ENCODE measurements at regions not wholly inside any gene's neighbourhood (a gene's known extent, or its start where the extent isn't known, plus 50 kb on each side); places are given as distances from the start of the nearest gene placed in this dataset.

DNA sequence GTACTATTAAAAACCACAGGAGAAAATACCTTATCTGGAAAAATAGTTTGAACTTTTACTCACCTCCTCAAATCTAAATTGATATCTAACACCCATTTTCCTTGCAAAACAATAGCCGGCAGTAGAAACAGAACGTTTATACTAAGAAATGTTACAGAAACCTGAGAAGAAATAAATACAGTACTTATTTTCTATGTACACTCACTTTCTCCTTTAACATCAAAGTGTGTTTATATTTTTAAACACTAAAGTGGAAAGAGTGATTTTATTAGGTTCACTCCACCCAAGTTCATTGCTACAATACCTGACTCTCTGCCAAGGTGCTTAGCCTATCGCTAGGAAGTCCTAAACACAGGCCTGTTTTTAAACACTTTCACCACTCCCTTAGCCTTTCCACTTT lies 87.8 kb upstream of the TJP1 start:
- POLR2A ChIA-PET (ENCODE audit: low non-redundant PET): no interaction called here
- CTCF ChIA-PET: no interaction called here
- TF ChIP-seq CTCF (conservative IDR thresholded peaks at IDR 0.05; ENCODE audit: low read depth): no peak
- DNase-seq (ENCODE audit: low spot score): no peak
- no peak overlapping the region for H3K27ac ChIP-seq

DNA sequence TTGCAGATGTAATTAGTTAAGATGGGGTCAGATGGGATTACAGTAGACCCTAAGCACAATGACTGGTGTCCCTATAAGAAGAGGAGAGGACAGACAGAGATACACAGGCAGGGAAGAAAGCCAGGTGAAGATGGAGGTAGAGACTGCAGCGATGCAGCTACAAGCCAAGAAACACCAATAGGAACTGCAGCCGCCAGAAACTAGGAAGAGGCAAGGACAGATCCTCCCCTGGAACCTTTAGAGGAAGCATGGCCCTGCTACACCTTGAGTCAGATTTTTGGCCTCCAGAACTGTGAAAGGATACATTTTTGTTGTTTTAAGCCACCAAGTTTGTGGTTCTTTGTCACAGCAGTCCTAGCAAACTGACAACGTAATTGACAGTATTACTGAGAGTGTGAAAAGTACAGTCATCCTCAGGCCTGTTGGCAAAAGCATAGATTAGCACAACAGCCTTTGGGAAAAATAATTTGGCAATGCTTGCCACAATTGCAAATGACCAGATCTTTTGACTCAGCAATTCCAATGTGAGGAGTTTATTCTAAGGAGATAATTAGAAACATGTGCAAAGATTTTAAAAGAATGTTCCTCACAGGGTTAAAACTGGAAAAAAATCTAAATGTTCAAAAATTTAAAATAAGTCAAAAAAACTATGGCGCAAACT lies 82.6 kb upstream of the TJP1 start:
- DNase-seq (ENCODE audit: low spot score): no peak
- POLR2A ChIA-PET (ENCODE audit: low non-redundant PET): no interaction called here
- CTCF ChIA-PET: no interaction called here
- TF ChIP-seq CTCF (conservative IDR thresholded peaks at IDR 0.05; ENCODE audit: low read depth): no peak
- H3K27ac ChIP-seq: no peak overlapping the region

DNA sequence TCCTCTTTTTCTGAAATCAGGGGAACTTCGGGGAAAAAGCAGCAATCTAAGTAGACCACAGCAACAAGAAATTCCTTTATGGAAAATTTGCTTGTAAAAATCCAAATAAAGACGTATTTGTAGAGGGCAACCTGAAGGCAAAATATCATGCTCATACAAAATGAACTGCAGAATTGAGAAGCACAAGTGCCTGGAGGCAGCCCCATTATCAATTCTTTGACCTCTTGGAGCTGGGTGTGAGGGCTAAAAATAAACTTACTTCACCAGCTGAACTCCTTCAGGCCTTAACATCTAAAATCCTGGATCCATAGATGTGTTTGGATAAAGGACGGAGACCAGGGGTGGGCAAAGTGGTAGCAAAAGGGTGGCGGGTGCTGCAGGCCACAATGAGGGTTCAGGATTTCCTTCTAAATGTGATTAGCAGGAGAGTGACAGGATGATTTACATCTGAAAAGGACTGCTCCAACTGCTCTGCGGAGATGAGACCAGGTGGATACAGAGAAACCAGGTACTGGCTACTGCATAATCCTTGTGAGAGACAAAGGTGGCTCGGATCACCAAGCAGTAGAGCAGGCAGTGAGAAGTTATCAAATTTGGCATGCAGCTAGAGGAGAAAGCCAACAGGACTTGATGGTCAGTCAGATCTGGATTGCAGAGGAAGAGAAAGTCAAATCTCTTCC lies 81.7 kb upstream of the TJP1 start:
- ChIA-PET CTCF (no interaction called here), POLR2A (ENCODE audit: low non-redundant PET) (no interaction called here)
- no peak for DNase-seq (ENCODE audit: low spot score)
- TF ChIP-seq CTCF (conservative IDR thresholded peaks at IDR 0.05; ENCODE audit: low read depth): no peak
- no peak overlapping the region for H3K27ac ChIP-seq

- POLR2A ChIA-PET (ENCODE audit: low non-redundant PET): no interaction called here
- TF ChIP-seq CTCF (conservative IDR thresholded peaks at IDR 0.05; ENCODE audit: low read depth): no peak
- no peak overlapping the region for H3K27ac ChIP-seq
- CTCF ChIA-PET: interaction anchor here (0.7 kb wide), 1 partner anchor 87 kb away, joined by 3 read pairs; no protein-coding TSS in a partner anchor
- no peak for DNase-seq (ENCODE audit: low spot score)
Measured at GRCh38 chr15:29903028-29903427, 80.8 kb upstream of the TJP1 start.

- POLR2A ChIA-PET (ENCODE audit: low non-redundant PET): no interaction called here
- no peak overlapping the region for H3K27ac ChIP-seq
- TF ChIP-seq CTCF (conservative IDR thresholded peaks at IDR 0.05; ENCODE audit: low read depth): no peak
- no peak for DNase-seq (ENCODE audit: low spot score)
- CTCF ChIA-PET: no interaction called here
Measured at GRCh38 chr15:29900237-29901189, 78.2 kb upstream of the TJP1 start.

GRCh38 chr15:29896062-29896461 lies 73.8 kb upstream of the TJP1 start:
- ChIA-PET POLR2A (ENCODE audit: low non-redundant PET) (no interaction called here), CTCF (no interaction called here)
- TF ChIP-seq CTCF (conservative IDR thresholded peaks at IDR 0.05; ENCODE audit: low read depth): no peak
- no peak for DNase-seq (ENCODE audit: low spot score)
- no peak overlapping the region for H3K27ac ChIP-seq
